Spleen (tissue), 11 donors: ENCODE measurements at regions not wholly inside any gene's neighbourhood (a gene's known extent, or its start where the extent isn't known, plus 50 kb on each side); places are given as distances from the start of the nearest gene placed in this dataset.
"Not testable (repeated sequence)": the region's sequence is repeated elsewhere in the genome, so short reads cannot be mapped to it uniquely, and the experiment has no call there.

Experiments used
- DNase-seq: peaks from one replicate; pipeline ENCODE4 v3.0.0-alpha.2; 2020
- H3K27ac ChIP-seq, 8 donors: fragments of 200-600 bp; sonication (generic) in 7 of 8; 1 replicate in 4 of 8; 2 replicates in 4 of 8; pipeline versions ENCODE4 v1.5.0 to v1.8.0; 2016 to 2021; ENCODE audit warnings: inconsistent platforms in 4 of 8, mild to moderate bottlenecking in 4 of 8, moderate library complexity in 1 of 8
- H3K27me3 ChIP-seq, 7 donors: fragments of 200-600 bp; sonication (generic) in 6 of 7; replicated peaks in 1 of 7; 1 replicate in 4 of 7; 2 replicates in 3 of 7; pipeline versions ENCODE4 v1.5.0 to v1.8.0; 2016 to 2021; ENCODE audit warnings: inconsistent platforms in 3 of 7, mild to moderate bottlenecking in 1 of 7
- H3K36me3 ChIP-seq, 6 donors: fragments of 200-600 bp; sonication (generic) in 5 of 6; 1 replicate in 4 of 6; 2 replicates in 2 of 6; pipeline versions ENCODE4 v1.5.0 to v1.8.0; 2016 to 2021; ENCODE audit warnings: inconsistent platforms in 2 of 6
- H3K4me1 ChIP-seq, 6 donors: fragments of 200-600 bp; sonication (generic) in 5 of 6; 1 replicate in 3 of 6; 2 replicates in 3 of 6; pipeline versions ENCODE4 v1.5.0 to v1.8.0; 2016 to 2021; ENCODE audit warnings: inconsistent platforms in 3 of 6
- H3K4me3 ChIP-seq, 8 donors: fragments of 200-600 bp; sonication (generic) in 7 of 8; 1 replicate in 4 of 8; 2 replicates in 4 of 8; pipeline versions ENCODE4 v1.5.0 to v1.8.0; 2016 to 2021; ENCODE audit warnings: inconsistent platforms in 4 of 8, mild to moderate bottlenecking in 4 of 8, moderate library complexity in 2 of 8
- H3K9me3 ChIP-seq, 8 donors: fragments of 200-600 bp; sonication (generic) in 7 of 8; 1 replicate in 4 of 8; 2 replicates in 4 of 8; pipeline versions ENCODE4 v1.5.0 to v1.8.0; 2016 to 2021; ENCODE audit warnings: inconsistent platforms in 4 of 8
- POLR2A ChIP-seq, 3 donors: fragments of 450-650 bp; IDR thresholded peaks; one replicate each; pipeline ENCODE4 v1.5.1; 2017; ENCODE audit warnings: antibody characterized with exemption in 3 of 3, mild to moderate bottlenecking in 1 of 3
- POLR2AphosphoS5 ChIP-seq, 3 donors: sonication (generic); formaldehyde crosslinking; IDR thresholded peaks; one replicate each; pipeline ENCODE4 v1.5.1; 2017; ENCODE audit warnings: antibody characterized with exemption in 3 of 3
- WGBS, 5 donors: extraction: QIAGEN DNeasy Blood & Tissue Kit in 3 of 5; methylation state at CpG; one replicate each; pipeline versions ENCODE4 v1.1.5 to v1.1.7; 2013 to 2018; 5-methylcytosine and 5-hydroxymethylcytosine counted together
- intact Hi-C: fragments of 100-400 bp; cut with DNase I; formaldehyde crosslinking; loops from one replicate; pipeline ENCODE4 v1.15.0; 2023; ENCODE audit warnings: low total_unique reads
- TF ChIP-seq, protein P1 (sequence below), 11 experiments: fragments of 200-600 bp in 7 of 11; fragments of 450-650 bp in 4 of 11; sonication (generic) in 4 of 11; IDR thresholded peaks in 8 of 11; conservative IDR thresholded peaks in 3 of 11; 1 replicate in 7 of 11; 2 replicates in 4 of 11; pipeline versions ENCODE4 v1.4.0 to v1.8.0; 2016 to 2021; ENCODE audit warnings: antibody characterized with exemption in 11 of 11, inconsistent platforms in 4 of 11, mild to moderate bottlenecking in 1 of 11
- donor health status: healthy with polysubstance abuse.
- donor health status: DM: no; HTN: no; CAD: no; lungs with moderate emphysema.
- donor health status: DM: no; HTN: no; CAD: no.
- donor health status: Bipolar disorder and iron deficiency.
- donor health status: healthy.
- donor health status: DM: no; HTN: no; CAD: no.
- donor health status: DM: yes; HTN: yes; CAD: no.

GRCh38 chr9:115810166-115810565, 343.4 kb upstream of the PAPPA start:
- no peaks in the 10 kb centered on the region for H3K36me3 ChIP-seq
- intact Hi-C loops = no loop called here
- 47 to 68% (median 53%) methylated on average over 2 of the region's 2 CpGs for WGBS, 5 donors
- no peak overlapping the region for H3K27ac ChIP-seq
- H3K27me3 ChIP-seq = no peaks in the 10 kb centered on the region
- no peak overlapping the region for H3K4me3 ChIP-seq
- DNase-seq = no peak
- no peaks in the 10 kb centered on the region for H3K4me1 ChIP-seq
- peaks cover 0 to 12% (median 5%) of the 10 kb centered on the region in 8 donors for H3K9me3 ChIP-seq
- TF ChIP-seq POLR2A (IDR thresholded peaks at IDR 0.05) (no peak), POLR2AphosphoS5 (IDR thresholded peaks at IDR 0.05) (no peak)
- TF ChIP-seq, protein P1, sequence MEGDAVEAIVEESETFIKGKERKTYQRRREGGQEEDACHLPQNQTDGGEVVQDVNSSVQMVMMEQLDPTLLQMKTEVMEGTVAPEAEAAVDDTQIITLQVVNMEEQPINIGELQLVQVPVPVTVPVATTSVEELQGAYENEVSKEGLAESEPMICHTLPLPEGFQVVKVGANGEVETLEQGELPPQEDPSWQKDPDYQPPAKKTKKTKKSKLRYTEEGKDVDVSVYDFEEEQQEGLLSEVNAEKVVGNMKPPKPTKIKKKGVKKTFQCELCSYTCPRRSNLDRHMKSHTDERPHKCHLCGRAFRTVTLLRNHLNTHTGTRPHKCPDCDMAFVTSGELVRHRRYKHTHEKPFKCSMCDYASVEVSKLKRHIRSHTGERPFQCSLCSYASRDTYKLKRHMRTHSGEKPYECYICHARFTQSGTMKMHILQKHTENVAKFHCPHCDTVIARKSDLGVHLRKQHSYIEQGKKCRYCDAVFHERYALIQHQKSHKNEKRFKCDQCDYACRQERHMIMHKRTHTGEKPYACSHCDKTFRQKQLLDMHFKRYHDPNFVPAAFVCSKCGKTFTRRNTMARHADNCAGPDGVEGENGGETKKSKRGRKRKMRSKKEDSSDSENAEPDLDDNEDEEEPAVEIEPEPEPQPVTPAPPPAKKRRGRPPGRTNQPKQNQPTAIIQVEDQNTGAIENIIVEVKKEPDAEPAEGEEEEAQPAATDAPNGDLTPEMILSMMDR (IDR thresholded peaks at IDR 0.05 in 8 of 11, conservative IDR thresholded peaks at IDR 0.05 in 3 of 11) = no peak

DNA sequence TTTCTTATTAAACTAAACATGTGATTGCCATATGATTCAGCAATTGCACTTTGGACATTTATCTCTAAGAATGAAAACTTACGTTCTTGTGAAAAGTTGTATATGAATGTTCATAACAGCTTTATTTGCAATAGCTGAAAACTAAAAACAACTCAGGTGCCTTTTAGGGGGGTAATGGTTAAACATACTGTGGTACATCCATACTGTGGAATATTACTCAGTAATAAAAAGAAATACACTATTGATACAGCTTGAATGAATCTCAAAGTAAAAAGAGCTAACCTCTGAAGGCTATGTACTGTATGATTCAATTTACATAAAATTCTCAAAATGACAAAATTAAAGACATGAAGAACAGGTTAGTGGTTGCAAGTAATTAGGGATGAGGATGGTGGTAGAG, 339.5 kb upstream of the PAPPA start:
- no peaks in the 10 kb centered on the region for H3K4me1 ChIP-seq
- no peaks in the 10 kb centered on the region for H3K27me3 ChIP-seq
- 88 to 96% (median 90%) methylated on average over 1 of the region's 1 CpG for WGBS, 5 donors
- no peaks in the 10 kb centered on the region for H3K36me3 ChIP-seq
- intact Hi-C loops = no loop called here
- no peak for DNase-seq
- TF ChIP-seq POLR2A (IDR thresholded peaks at IDR 0.05) = no peak
- TF ChIP-seq, protein P1 (IDR thresholded peaks at IDR 0.05 in 8 of 11, conservative IDR thresholded peaks at IDR 0.05 in 3 of 11) = no peak
- TF ChIP-seq POLR2AphosphoS5 (IDR thresholded peaks at IDR 0.05) = no peak
- H3K27ac ChIP-seq = no peak overlapping the region
- H3K4me3 ChIP-seq = no peak overlapping the region
- peaks cover 0 to 12% (median 5%) of the 10 kb centered on the region in 8 donors for H3K9me3 ChIP-seq

DNA sequence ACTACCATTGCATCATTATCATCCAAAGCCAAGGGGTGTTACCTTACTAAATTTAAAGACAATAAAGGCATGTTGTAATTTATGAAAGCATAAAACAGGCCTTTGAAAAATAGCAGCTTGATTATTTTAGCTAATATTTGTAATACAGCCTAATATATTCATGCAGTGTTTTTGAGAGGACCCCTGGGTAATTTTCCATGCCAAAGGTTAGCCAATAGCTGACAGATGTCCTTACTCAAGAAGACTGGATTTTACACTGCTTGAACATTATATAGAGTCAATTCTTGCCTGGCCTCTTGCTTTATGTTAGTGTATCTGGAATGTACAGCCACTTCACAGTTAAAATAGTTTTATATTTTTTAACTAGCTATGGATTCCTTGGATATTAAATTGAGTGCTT, 337.8 kb upstream of the PAPPA start:
- no peaks in the 10 kb centered on the region for H3K36me3 ChIP-seq
- no peaks in the 10 kb centered on the region for H3K4me1 ChIP-seq
- no peak for DNase-seq
- TF ChIP-seq, protein P1 (IDR thresholded peaks at IDR 0.05 in 8 of 11, conservative IDR thresholded peaks at IDR 0.05 in 3 of 11) = no peak
- no peak for TF ChIP-seq POLR2A (IDR thresholded peaks at IDR 0.05)
- H3K4me3 ChIP-seq = no peak overlapping the region
- intact Hi-C loops = no loop called here
- no peaks in the 10 kb centered on the region for H3K27me3 ChIP-seq
- H3K9me3 ChIP-seq = peaks cover 0 to 12% (median 5%) of the 10 kb centered on the region in 8 donors
- no peak overlapping the region for H3K27ac ChIP-seq

DNA sequence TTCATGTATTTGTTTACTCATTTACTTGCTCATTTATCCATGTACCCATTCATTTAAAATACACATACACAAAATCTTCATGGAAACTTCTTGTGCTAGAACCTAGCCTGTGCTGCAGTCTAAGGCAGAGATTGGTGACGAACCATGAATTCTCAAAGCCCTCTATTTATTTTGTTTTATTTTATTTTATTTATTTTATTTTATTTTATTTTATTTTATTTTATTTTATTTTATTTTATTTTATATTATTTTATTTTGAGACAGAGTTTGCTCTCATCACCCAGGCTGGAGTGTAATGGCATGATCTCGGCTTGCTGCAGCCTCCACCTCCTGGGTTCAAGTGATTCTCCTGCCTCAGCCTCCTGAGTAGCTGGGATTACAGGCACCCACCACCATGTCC, 334.9 kb upstream of the PAPPA start:
- H3K4me3 ChIP-seq, H3K27me3 ChIP-seq, DNase-seq, H3K36me3 ChIP-seq, H3K4me1 ChIP-seq, H3K27ac ChIP-seq, intact Hi-C loops: not testable (repeated sequence)
- H3K9me3 ChIP-seq = peaks cover under 1 to 19% (median 9%) of the 10 kb centered on the region in 8 donors
- WGBS, 5 donors = 87 to 91% (median 89%) methylated on average over 2 of the region's 2 CpGs

DNA sequence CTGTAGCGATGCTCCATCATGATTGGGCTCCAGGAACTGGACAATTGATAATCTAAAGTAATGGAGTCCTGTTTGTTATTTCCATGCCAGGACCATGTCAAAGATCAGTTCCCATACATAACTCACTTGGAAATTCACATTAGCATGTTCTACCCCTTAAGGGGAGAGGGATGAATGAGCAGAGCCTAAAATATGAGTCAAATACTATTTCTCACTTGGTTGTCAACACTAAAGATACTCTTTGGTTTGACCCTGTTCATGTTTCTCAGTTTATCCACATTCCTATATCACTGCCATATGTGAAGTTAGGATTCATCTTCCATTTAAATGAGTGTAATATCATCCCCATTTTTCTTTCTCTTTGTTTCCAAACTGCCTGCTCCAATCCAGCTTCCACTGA, 321.6 kb upstream of the PAPPA start:
- H3K36me3 ChIP-seq = no peaks in the 10 kb centered on the region
- H3K27me3 ChIP-seq = no peaks in the 10 kb centered on the region
- no peak overlapping the region for H3K4me3 ChIP-seq
- 78 to 94% (median 84%) methylated on average over 1 of the region's 1 CpG for WGBS, 5 donors
- H3K9me3 ChIP-seq = peaks cover 0 to 4% (median 0%) of the 10 kb centered on the region in 8 donors
- intact Hi-C loops = no loop called here
- H3K4me1 ChIP-seq = no peaks in the 10 kb centered on the region
- no peak for TF ChIP-seq POLR2A (IDR thresholded peaks at IDR 0.05)
- DNase-seq = no peak
- H3K27ac ChIP-seq = no peak overlapping the region
